H1 (cell line): ENCODE measurements at regions not wholly inside any gene's neighbourhood (a gene's known extent, or its start where the extent isn't known, plus 50 kb on each side); places are given as distances from the start of the nearest gene placed in this dataset.

Experiments
- CTCF ChIA-PET: fragments of 300-600 bp; sonication (Branson Sonifier 250); formaldehyde crosslinking; loops from one replicate; lab custom pipeline; 2021; ENCODE audit not compliant: partially characterized antibody; lab: Charles Lee
- POLR2A ChIA-PET: fragments of 300-600 bp; sonication (Branson Sonifier 250); formaldehyde crosslinking; loops from one replicate; lab custom pipeline; 2021; ENCODE audit warnings: inconsistent platforms; ENCODE audit not compliant: partially characterized antibody; lab: Charles Lee
- DNase-seq, 2 experiments: peaks; one replicate each; pipeline versions ENCODE4 v3.0.0 to v3.0.0-alpha.2; 2010 to 2022; ENCODE audit warnings: low spot score in 2 of 2, low read depth in 1 of 2, mixed read lengths in 1 of 2
- FAIRE-seq: peaks from 2 replicates; lab custom pipeline; 2011; peaks lifted over from hg19 to GRCh38; lab: Jason Lieb, UNC
- H2AFZ ChIP-seq: 2 replicates; pipeline ENCODE4 v1.8.1; 2012; ENCODE audit warnings: low read length, inconsistent platforms
- H2AK5ac ChIP-seq: 2 replicates; pipeline ENCODE4 v1.6.1; 2013; ENCODE audit warnings: low read depth, low read length
- H2BK120ac ChIP-seq: replicated peaks from 2 replicates; pipeline ENCODE3; 2013; ENCODE audit warnings: low read depth, low read length, inconsistent platforms
- H2BK12ac ChIP-seq: 2 replicates; pipeline ENCODE4 v1.6.1; 2013; ENCODE audit warnings: low read depth, low read length
- H2BK15ac ChIP-seq: 2 replicates; pipeline ENCODE4 v1.6.1; 2013; ENCODE audit warnings: low read length
- H2BK20ac ChIP-seq: 2 replicates; pipeline ENCODE4 v1.6.1; 2013; ENCODE audit warnings: low read length
- H2BK5ac ChIP-seq: 2 replicates; pipeline ENCODE4 v1.6.1; 2013; ENCODE audit warnings: low read depth, low read length
- H3K14ac ChIP-seq: 2 replicates; pipeline ENCODE4 v1.6.1; 2013; ENCODE audit warnings: inconsistent platforms; ENCODE audit not compliant: insufficient read length
- H3K18ac ChIP-seq: 2 replicates; pipeline ENCODE4 v1.6.1; 2013; ENCODE audit warnings: low read length; ENCODE audit errors: extremely low read depth
- H3K23ac ChIP-seq: 2 replicates; pipeline ENCODE4 v1.6.1; 2013; ENCODE audit warnings: inconsistent platforms; ENCODE audit not compliant: insufficient read length
- H3K23me2 ChIP-seq: 2 replicates; pipeline ENCODE4 v1.6.1; 2013; ENCODE audit warnings: low read depth, low read length
- H3K27ac ChIP-seq: 2 replicates; pipeline ENCODE4 v1.6.1; 2011; ENCODE audit warnings: low read depth, low read length, inconsistent platforms
- H3K27me3 ChIP-seq, 4 experiments: replicated peaks in 1 of 4; 1 replicate in 1 of 4; 2 replicates in 3 of 4; pipeline versions ENCODE4 v1.6.1 to v1.8.1; 2011 to 2013; ENCODE audit warnings: low read length in 3 of 4, mild to moderate bottlenecking in 3 of 4, inconsistent platforms in 2 of 4, mixed read lengths in 2 of 4, moderate library complexity in 1 of 4; ENCODE audit not compliant: control insufficient read depth in 3 of 4, insufficient read depth in 3 of 4; ENCODE audit errors: extremely low read depth in 1 of 4
- H3K36me3 ChIP-seq, 4 experiments: 2 replicates each; pipeline versions ENCODE4 v1.6.1 to v1.8.1; 2011 to 2013; ENCODE audit warnings: mild to moderate bottlenecking in 4 of 4, low read length in 3 of 4, moderate library complexity in 2 of 4, control low read depth in 1 of 4, inconsistent platforms in 1 of 4; ENCODE audit not compliant: insufficient read depth in 4 of 4, control insufficient read depth in 2 of 4
- H3K4ac ChIP-seq: replicated peaks from 2 replicates; pipeline ENCODE3; 2013; ENCODE audit warnings: low read length, low read depth, mixed read lengths, inconsistent platforms; ENCODE audit not compliant: insufficient read length
- H3K4me1 ChIP-seq, 4 experiments: replicated peaks in 1 of 4; 1 replicate in 1 of 4; 2 replicates in 3 of 4; pipeline versions ENCODE4 v1.6.1 to v1.8.1; 2011 to 2013; ENCODE audit warnings: low read length in 3 of 4, inconsistent platforms in 2 of 4, mixed read lengths in 1 of 4; ENCODE audit not compliant: insufficient read depth in 4 of 4, control insufficient read depth in 3 of 4
- H3K4me2 ChIP-seq, 2 experiments: 2 replicates each; pipeline versions ENCODE4 v1.6.1 to v1.8.1; 2011 to 2013; ENCODE audit warnings: low read depth in 2 of 2, low read length in 2 of 2, control low read depth in 1 of 2, inconsistent platforms in 1 of 2, mild to moderate bottlenecking in 1 of 2; ENCODE audit not compliant: insufficient read depth in 1 of 2
- H3K4me3 ChIP-seq, 4 experiments: fragments of 200-600, 300-600 bp in 1 of 4; sonication (generic), shearing (Covaris generic), sonication (Bioruptor Twin) in 1 of 4; 2 replicates each; pipeline versions ENCODE4 v1.5.1 to v1.8.1; 2011 to 2016; ENCODE audit warnings: low read length in 4 of 4, low read depth in 3 of 4, control low read depth in 2 of 4, inconsistent platforms in 2 of 4, mild to moderate bottlenecking in 2 of 4, mixed read lengths in 1 of 4, moderate library complexity in 1 of 4; ENCODE audit not compliant: insufficient read depth in 2 of 4; ENCODE audit errors: extremely low read depth in 1 of 4
- H3K56ac ChIP-seq: replicated peaks from 2 replicates; pipeline ENCODE3; 2013; ENCODE audit warnings: low read depth, mild to moderate bottlenecking, mixed read lengths, low read length, inconsistent platforms; ENCODE audit not compliant: insufficient read length
- H3K79me1 ChIP-seq: 2 replicates; pipeline ENCODE4 v1.6.1; 2013; ENCODE audit warnings: low read depth, low read length, control low read depth
- H3K79me2 ChIP-seq, 2 experiments: 2 replicates each; pipeline versions ENCODE4 v1.6.1 to v1.8.1; 2012 to 2013; ENCODE audit warnings: low read length in 2 of 2, mild to moderate bottlenecking in 2 of 2, inconsistent platforms in 1 of 2; ENCODE audit not compliant: insufficient read depth in 2 of 2, control insufficient read depth in 1 of 2
- H3K9ac ChIP-seq, 4 experiments: replicated peaks in 1 of 4; 1 replicate in 1 of 4; 2 replicates in 3 of 4; pipeline versions ENCODE4 v1.6.1 to v1.8.1; 2011 to 2013; ENCODE audit warnings: low read depth in 3 of 4, low read length in 3 of 4, control low read depth in 2 of 4, mild to moderate bottlenecking in 2 of 4, moderate library complexity in 2 of 4, inconsistent platforms in 1 of 4; ENCODE audit errors: extremely low read depth in 1 of 4
- H3K9me3 ChIP-seq, 2 experiments: 2 replicates each; pipeline versions ENCODE4 v1.6.1 to v1.8.1; 2012 to 2013; ENCODE audit warnings: mild to moderate bottlenecking in 2 of 2, moderate library complexity in 2 of 2, control low read depth in 1 of 2, inconsistent platforms in 1 of 2, low read depth in 1 of 2, low read length in 1 of 2, mixed read lengths in 1 of 2; ENCODE audit not compliant: insufficient read depth in 2 of 2
- H4K20me1 ChIP-seq, 2 experiments: replicated peaks in 1 of 2; 2 replicates each; pipeline versions ENCODE3 to v1.8.1; 2011 to 2013; ENCODE audit warnings: inconsistent platforms in 2 of 2, low read length in 2 of 2, mild to moderate bottlenecking in 1 of 2; ENCODE audit not compliant: insufficient read depth in 2 of 2, control insufficient read depth in 1 of 2
- H4K5ac ChIP-seq: 2 replicates; pipeline ENCODE4 v1.6.1; 2013; ENCODE audit warnings: low read length, low read depth, mixed read lengths, inconsistent platforms; ENCODE audit not compliant: insufficient read length
- H4K8ac ChIP-seq: 2 replicates; pipeline ENCODE4 v1.8.0; 2013; ENCODE audit warnings: mild to moderate bottlenecking, moderate library complexity, low read length, inconsistent platforms; ENCODE audit not compliant: insufficient read depth; ENCODE audit errors: extremely low read depth
- H4K91ac ChIP-seq: replicated peaks from 2 replicates; pipeline ENCODE3; 2013; ENCODE audit warnings: low read length, mixed read lengths, inconsistent platforms; ENCODE audit not compliant: insufficient read length
- ATF3 ChIP-seq: IDR thresholded peaks from 2 replicates; pipeline ENCODE4 v1.6.1; 2011; ENCODE audit warnings: low read depth, mild to moderate bottlenecking, low read length; ENCODE audit not compliant: insufficient read depth
- CEBPB ChIP-seq: IDR thresholded peaks from 2 replicates; pipeline ENCODE4 v1.6.1; 2012; ENCODE audit warnings: low read depth, low read length
- JUND ChIP-seq: IDR thresholded peaks from 2 replicates; pipeline ENCODE4 v1.6.1; 2011; ENCODE audit warnings: mild to moderate bottlenecking, improper control_type of control experiment, low read length
- RFX5 ChIP-seq: IDR thresholded peaks from 2 replicates; pipeline ENCODE4 v1.6.1; 2011; ENCODE audit warnings: low read depth, low read length, improper control_type of control experiment, borderline replicate concordance
- SUZ12 ChIP-seq: fragments of 200-600 bp; sonication (generic); IDR thresholded peaks from 2 replicates; pipeline ENCODE4 v1.6.1; 2012; ENCODE audit warnings: mild to moderate bottlenecking, inconsistent platforms, low read length, moderate library complexity, mixed read lengths
- TAF7 ChIP-seq: optimal IDR thresholded peaks from 2 replicates; pipeline ENCODE3; 2011; ENCODE audit warnings: low read depth, mild to moderate bottlenecking, inconsistent platforms, low read length, moderate library complexity, borderline replicate concordance
- TEAD4 ChIP-seq: IDR thresholded peaks from 2 replicates; pipeline ENCODE4 v1.6.1; 2012; ENCODE audit warnings: low read depth, low read length, inconsistent platforms, mixed read lengths
- WGBS, 2 experiments: shearing (Covaris generic) in 1 of 2; methylation state at CpG; one replicate each; pipeline versions ENCODE4 v1.1.6 to v1.1.7; 2013 to 2015; ENCODE audit warnings: low lambda C conversion rate in 2 of 2, mixed read lengths in 2 of 2, inconsistent platforms in 1 of 2, low coverage in 1 of 2, missing lambda C conversion rate in 1 of 2; ENCODE audit not compliant: insufficient replicate concordance in 2 of 2, insufficient coverage in 1 of 2, insufficient read length in 1 of 2; ENCODE audit errors: extremely low coverage in 1 of 2, missing lambda C conversion rate in 1 of 2; 5-methylcytosine and 5-hydroxymethylcytosine counted together

- no peak overlapping the region for H3K14ac ChIP-seq
- no peak overlapping the region for H3K27ac ChIP-seq
- no peak overlapping the region for H2BK5ac ChIP-seq
- TF ChIP-seq JUND (no peak), ATF3 (no peak), CEBPB (no peak), SUZ12 (no peak), TEAD4 (no peak), RFX5 (no peak), TAF7 (no peak)
- H3K23ac ChIP-seq = no peak overlapping the region
- no peak overlapping the region for H3K9ac ChIP-seq
- H3K18ac ChIP-seq = no peak overlapping the region
- no peak overlapping the region for H2AK5ac ChIP-seq
- no peak overlapping the region for H3K56ac ChIP-seq
- no peak overlapping the region for H2BK120ac ChIP-seq
- no peak for FAIRE-seq
- H2BK15ac ChIP-seq = no peak overlapping the region
- no peaks in the 10 kb centered on the region for H3K79me2 ChIP-seq
- H3K79me1 ChIP-seq = no peaks in the 10 kb centered on the region
- H4K20me1 ChIP-seq = peaks cover 0 to 3% of the 10 kb centered on the region in 2 experiments
- 88% methylated on average over 10 of the region's 10 CpGs; no CpG with 5 or more reads in 1 of the 2 experiments for WGBS, 2 experiments
- DNase-seq = no peak
- H3K4me1 ChIP-seq = no peaks in the 10 kb centered on the region
- CTCF ChIA-PET = interaction anchor here (0.6 to 2.9 kb wide), 14 partner anchors 21 to 607 kb away, joined by 3 to 15 read pairs (median 4); no protein-coding TSS in a partner anchor
- H3K23me2 ChIP-seq = peaks cover 3% of the 10 kb centered on the region; the same call in 1 of the 2 replicates
- POLR2A ChIA-PET = no interaction called here
- no peaks in the 10 kb centered on the region for H3K9me3 ChIP-seq
- H2BK12ac ChIP-seq = no peak overlapping the region
- H4K91ac ChIP-seq = no peak overlapping the region
- H3K36me3 ChIP-seq = no peaks in the 10 kb centered on the region
- no peak overlapping the region for H3K4me2 ChIP-seq
- no peak overlapping the region for H4K5ac ChIP-seq
- no peak overlapping the region for H2AFZ ChIP-seq
- no peak overlapping the region for H3K4ac ChIP-seq
- H4K8ac ChIP-seq = no peak overlapping the region; the same call in 1 of the 2 replicates
- no peak overlapping the region for H3K4me3 ChIP-seq
- H3K27me3 ChIP-seq = no peaks in the 10 kb centered on the region
- H2BK20ac ChIP-seq = no peak overlapping the region
Observed at GRCh38 chr9:124132671-124133147, 121.1 kb downstream of the LHX2 start.
